OCI-LY7 (cell line): ENCODE measurements at regions not wholly inside any gene's neighbourhood (a gene's known extent, or its start where the extent isn't known, plus 50 kb on each side); places are given as distances from the start of the nearest gene placed in this dataset.

Source experiments
- CTCF ChIP-seq: fragments of 200-600 bp; sonication (generic); conservative IDR thresholded peaks from 2 replicates; pipeline ENCODE4 v1.5.1; 2014; ENCODE audit warnings: mild to moderate bottlenecking, antibody characterized with exemption, low read length, moderate library complexity, mixed read lengths
- EZH2phosphoT487 ChIP-seq: fragments of 200-600 bp; sonication (generic); IDR thresholded peaks from 2 replicates; pipeline ENCODE4 v1.6.1; 2018; ENCODE audit warnings: low read depth, borderline replicate concordance, mild to moderate bottlenecking, mixed run types, antibody characterized with exemption, low read length, moderate library complexity, mixed read lengths

- no peak for TF ChIP-seq CTCF
- TF ChIP-seq EZH2phosphoT487: no peak
These were observed 57.9 kb upstream of the HIVEP3 start for GRCh38 chr1:41976671-41977070.
